HG02973 (cell line): ENCODE measurements at regions not wholly inside any gene's neighbourhood (a gene's known extent, or its start where the extent isn't known, plus 50 kb on each side); places are given as distances from the start of the nearest gene placed in this dataset.
"Not testable (repeated sequence)": the region's sequence is repeated elsewhere in the genome, so short reads cannot be mapped to it uniquely, and the experiment has no call there.

Experiments used
- ATAC-seq: cut with Tn5 transposase; IDR thresholded peaks from one replicate; pipeline ENCODE4 v1.9.1; 2021; ENCODE audit warnings: moderate library complexity; ENCODE audit not compliant: unreplicated experiment

- no peak for ATAC-seq
Observed at GRCh38 chr12:127944211-127944899, 322.6 kb upstream of the TMEM132C start.

GRCh38 chr12:127957001-127957660 lies 309.8 kb upstream of the TMEM132C start:
- ATAC-seq: no peak

- ATAC-seq: no peak
Observed at GRCh38 chr12:127962303-127962702, 304.7 kb upstream of the TMEM132C start.

- no peak for ATAC-seq
Observed at GRCh38 chr12:127963933-127964332, 303.0 kb upstream of the TMEM132C start.

- ATAC-seq: no peak
Observed at GRCh38 chr12:127964717-127965116, 302.3 kb upstream of the TMEM132C start.

GRCh38 chr12:127966331-127966730 lies 300.6 kb upstream of the TMEM132C start:
- ATAC-seq: no peak

- ATAC-seq: no peak
Observed at GRCh38 chr12:127970491-127970890, 296.5 kb upstream of the TMEM132C start.

GRCh38 chr12:127980585-127980984 lies 286.4 kb upstream of the TMEM132C start:
- ATAC-seq: no peak

- no peak for ATAC-seq
Observed at GRCh38 chr12:127981875-127982274, 285.1 kb upstream of the TMEM132C start.

- ATAC-seq: not testable (repeated sequence)
Observed at GRCh38 chr12:127983213-127983791, 283.7 kb upstream of the TMEM132C start.

GRCh38 chr12:127984386-127985055 lies 282.4 kb upstream of the TMEM132C start:
- ATAC-seq: no peak

GRCh38 chr12:127987199-127987901 lies 279.6 kb upstream of the TMEM132C start:
- ATAC-seq: no peak

GRCh38 chr12:127991485-127991884 lies 275.5 kb upstream of the TMEM132C start:
- ATAC-seq: no peak

GRCh38 chr12:127998988-127999387 lies 268.0 kb upstream of the TMEM132C start:
- ATAC-seq: no peak

- ATAC-seq: no peak
Observed at GRCh38 chr12:128004383-128004938, 262.5 kb upstream of the TMEM132C start.

- ATAC-seq: no peak
Observed at GRCh38 chr12:128007250-128007649, 259.7 kb upstream of the TMEM132C start.

GRCh38 chr12:128008341-128008740 lies 258.6 kb upstream of the TMEM132C start:
- ATAC-seq: no peak

- ATAC-seq: no peak
Observed at GRCh38 chr12:128009108-128009507, 257.9 kb upstream of the TMEM132C start.

GRCh38 chr12:128012110-128012509 lies 254.9 kb upstream of the TMEM132C start:
- ATAC-seq: no peak

GRCh38 chr12:128015276-128015675 lies 251.7 kb upstream of the TMEM132C start:
- no peak for ATAC-seq

- no peak for ATAC-seq
Observed at GRCh38 chr12:128018067-128018466, 248.9 kb upstream of the TMEM132C start.
